NCI-H1436 treated with DMSO at 0.1 percent for 48 hours (cell line): ENCODE measurements at regions not wholly inside any gene's neighbourhood (a gene's known extent, or its start where the extent isn't known, plus 50 kb on each side); places are given as distances from the start of the nearest gene placed in this dataset.
"Not testable (repeated sequence)": the region's sequence is repeated elsewhere in the genome, so short reads cannot be mapped to it uniquely, and the experiment has no call there.

Experiments used
- DNase-seq: peaks from one replicate; lab custom pipeline; 2025; lab: John Stamatoyannopoulos, UW

GRCh38 chr6:133114973-133115372 lies 126.2 kb upstream of the EYA4 start:
- DNase-seq: no peak

DNA sequence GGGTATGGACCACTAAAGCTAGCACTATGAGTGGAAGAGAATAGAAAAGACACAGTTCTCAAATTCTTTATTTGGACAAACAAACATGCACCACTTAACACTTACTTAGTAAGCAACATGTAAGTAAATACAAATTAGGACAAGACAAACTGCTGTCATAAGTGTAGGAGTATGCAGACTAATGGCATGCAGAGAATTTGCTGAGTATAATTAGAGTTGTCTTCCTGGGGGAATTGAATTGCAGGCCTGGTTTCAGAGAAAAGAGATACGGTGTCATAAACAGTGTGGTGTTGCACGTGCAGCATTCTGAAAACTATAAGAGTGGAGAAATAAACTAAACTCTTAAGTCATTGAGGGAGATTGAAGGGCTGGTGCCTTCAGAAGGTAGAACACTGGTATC lies 125.2 kb upstream of the EYA4 start:
- DNase-seq: no peak

DNA sequence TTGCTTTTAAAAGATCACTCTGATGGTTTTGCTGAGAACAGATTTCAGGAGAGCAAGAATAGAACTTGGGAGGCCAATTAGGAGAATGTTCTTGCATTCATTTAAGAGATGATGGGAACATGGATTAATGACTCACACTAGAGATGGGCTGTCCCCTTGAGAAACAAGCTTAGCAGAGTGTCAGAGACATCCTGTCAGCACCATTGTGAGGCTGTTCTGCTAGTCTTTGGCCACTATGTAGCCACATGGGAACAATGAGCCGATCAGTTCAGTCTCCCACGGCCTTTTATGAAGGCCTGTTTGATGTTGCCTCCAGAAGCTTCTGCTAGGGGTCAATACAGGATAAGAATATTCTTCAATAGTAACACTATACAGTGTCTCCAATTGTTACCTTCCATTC lies 113.0 kb upstream of the EYA4 start:
- no peak for DNase-seq

GRCh38 chr6:133129556-133129955 lies 111.6 kb upstream of the EYA4 start:
- no peak for DNase-seq

GRCh38 chr6:133130863-133131262 lies 110.3 kb upstream of the EYA4 start:
- DNase-seq: no peak

- peak; percentile 6 for DNase-seq
Observed at GRCh38 chr6:133131621-133132465, 109.3 kb upstream of the EYA4 start.

DNA sequence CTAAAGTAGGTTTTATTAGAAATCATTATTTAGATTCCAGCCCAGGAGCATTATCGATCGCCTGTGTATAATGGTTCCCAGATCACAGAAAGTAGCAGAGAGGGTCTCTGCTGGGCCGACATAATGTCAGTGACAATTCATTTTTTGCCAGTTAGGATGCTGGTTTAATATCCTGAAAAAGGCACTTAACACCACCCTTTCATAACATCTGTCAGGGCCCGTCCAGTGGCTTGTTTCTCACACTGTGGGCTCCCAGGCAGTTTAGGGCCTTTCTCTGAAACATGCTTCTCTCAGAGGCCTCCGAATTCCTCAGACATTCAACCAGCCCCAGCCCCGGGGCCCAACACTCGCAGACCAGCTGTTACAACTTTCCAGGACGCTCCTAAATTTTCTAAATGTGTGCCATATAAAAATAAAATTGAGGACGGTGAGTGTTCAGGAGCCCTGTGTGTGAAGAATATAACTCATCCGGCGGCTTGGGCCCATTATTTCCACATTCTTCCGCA lies 108.6 kb upstream of the EYA4 start:
- DNase-seq: no peak

DNA sequence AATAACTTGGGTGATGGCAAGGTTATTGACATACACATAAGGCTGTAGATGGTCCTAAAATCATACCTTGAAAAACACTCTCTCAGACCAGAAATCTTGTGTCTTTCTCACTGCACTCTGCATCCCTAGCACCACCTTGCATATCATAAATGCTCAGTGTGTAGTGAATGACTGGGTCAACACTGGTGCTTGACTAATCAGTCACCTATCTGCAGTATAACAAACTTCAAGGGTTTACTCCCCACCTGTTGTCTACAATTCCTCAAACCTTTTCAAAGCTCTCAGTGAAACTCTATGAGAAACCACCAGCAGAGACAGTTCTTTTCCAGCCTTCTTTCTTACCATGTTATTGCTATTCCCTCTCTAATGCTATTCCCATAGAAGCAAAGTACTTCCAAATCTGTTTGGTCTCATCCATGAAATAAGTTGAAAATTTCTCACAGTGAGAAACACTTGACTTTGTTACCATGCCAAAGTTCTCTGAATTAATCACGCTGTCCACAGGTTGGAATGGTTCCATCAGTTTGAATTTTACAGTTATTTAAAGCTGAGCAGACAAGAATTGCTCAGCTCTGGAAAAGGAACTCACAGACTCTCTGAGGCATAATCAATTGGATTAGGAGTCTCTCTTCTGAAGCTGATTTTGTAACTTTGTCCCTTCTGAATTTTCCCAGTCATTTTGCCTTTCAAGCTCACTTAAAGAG lies 104.8 kb upstream of the EYA4 start:
- no peak for DNase-seq

DNA sequence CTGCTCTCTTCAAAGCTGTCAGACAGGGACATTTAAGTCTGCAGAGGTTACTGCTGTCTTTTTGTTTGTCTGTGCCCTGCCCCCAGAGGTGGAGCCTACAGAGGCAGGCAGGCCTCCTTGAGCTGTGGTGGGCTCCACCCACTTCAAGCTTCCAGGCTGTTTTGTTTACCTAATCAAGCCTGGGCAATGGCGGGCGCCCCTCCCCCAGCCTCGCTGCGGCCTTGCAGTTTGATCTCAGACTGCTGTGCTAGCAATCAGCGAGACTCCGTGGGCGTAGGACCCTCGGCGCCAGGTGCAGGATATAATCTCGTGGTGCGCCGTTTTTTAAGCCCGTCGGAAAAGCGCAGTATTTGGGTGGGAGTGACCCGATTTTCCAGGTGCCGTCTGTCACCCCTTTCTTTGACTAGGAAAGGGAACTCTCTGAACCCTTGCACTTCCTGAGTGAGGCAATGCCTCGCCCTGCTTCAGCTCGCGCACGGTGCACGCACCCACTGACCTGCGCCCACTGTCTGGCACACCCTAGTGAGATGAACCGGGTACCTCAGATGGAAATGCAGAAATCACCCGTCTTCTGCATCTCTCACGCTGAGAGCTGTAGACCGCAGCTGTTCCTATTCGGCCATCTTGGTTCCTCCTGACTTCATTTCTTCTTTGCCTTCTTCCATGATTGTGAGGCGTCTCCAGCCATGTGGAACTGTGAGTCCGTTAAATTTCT lies 93.5 kb upstream of the EYA4 start:
- DNase-seq: not testable (repeated sequence)

GRCh38 chr6:133156689-133157088 lies 84.5 kb upstream of the EYA4 start:
- no peak for DNase-seq

DNA sequence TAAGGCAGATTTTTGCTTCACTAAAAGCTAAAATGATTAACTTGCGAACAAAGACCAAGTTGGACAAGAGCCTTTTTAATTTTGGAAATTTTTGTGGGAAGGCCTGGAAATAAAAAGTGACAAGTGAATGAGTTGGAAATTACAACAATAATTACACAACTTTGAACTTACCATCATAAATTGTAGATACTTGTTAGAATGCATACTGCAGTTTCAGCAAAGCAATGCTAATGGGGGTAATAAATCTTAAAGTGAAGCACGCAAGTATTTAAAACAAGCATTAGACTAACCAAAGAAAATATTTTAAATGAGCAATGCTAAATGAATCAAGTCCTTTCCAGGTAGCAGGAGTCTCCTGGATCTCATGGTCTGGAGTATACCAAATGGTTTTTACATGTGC lies 83.2 kb upstream of the EYA4 start:
- DNase-seq: no peak

- no peak for DNase-seq
Observed at GRCh38 chr6:133159255-133159795, 81.8 kb upstream of the EYA4 start.

DNA sequence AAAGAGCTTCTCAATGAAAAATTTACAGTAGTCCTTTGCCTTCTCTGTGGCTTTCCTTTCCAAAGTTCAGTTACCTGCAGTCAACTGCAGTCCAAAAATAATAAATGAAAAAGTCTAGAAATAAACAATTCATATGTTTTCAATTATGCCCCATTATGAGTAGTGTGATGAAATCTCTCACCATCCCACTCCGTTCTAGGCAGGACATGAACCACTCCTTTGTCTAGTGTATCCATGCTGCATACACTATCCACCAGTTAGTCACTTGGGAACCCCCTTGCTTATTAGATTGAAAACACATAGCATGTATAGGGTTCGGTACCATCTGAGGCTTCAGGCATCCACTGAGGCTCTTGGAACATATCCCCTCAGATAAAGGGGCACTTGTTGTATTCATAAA lies 80.6 kb upstream of the EYA4 start:
- no peak for DNase-seq

- DNase-seq: no peak
Observed at GRCh38 chr6:133165235-133165634, 75.9 kb upstream of the EYA4 start.

DNA sequence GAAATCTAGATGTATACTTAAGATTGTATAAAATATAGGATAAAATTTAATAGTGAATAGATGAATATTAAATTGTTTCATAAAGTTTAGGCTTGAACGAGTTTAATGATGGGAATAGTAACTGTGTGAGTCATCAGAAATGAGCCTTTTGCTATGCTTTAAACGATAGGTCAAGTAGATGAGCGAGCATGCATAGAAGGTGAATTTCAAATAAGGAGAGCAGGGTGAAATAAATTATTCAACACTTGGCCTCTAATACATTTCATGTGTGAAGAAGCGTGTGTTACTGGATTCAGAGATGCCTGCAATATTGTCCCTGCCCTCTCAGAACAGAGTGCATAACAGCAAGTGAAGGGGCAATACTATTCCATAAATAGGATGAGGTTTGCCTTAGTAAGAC lies 74.4 kb upstream of the EYA4 start:
- DNase-seq: no peak

DNA sequence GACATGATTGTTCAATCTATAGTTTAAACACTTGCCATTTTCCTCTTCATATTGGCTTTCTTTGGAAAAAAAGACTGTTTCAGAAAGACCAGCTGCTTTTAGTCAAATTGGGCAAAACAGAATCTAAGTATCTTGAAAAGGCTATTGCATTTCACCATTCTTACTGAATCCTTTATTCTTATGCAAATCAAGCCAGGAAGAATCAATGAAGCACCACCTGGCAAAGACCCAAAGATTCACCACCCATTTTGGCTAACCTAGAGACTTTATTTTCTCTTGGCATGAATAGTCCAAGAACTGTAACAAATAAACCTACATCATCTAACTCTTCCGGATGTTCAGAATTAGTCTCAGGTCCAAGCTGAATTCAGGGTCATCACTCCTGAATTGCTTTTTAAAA lies 71.3 kb upstream of the EYA4 start:
- no peak for DNase-seq

- DNase-seq: no peak
Observed at GRCh38 chr6:133170602-133171001, 70.6 kb upstream of the EYA4 start.

DNA sequence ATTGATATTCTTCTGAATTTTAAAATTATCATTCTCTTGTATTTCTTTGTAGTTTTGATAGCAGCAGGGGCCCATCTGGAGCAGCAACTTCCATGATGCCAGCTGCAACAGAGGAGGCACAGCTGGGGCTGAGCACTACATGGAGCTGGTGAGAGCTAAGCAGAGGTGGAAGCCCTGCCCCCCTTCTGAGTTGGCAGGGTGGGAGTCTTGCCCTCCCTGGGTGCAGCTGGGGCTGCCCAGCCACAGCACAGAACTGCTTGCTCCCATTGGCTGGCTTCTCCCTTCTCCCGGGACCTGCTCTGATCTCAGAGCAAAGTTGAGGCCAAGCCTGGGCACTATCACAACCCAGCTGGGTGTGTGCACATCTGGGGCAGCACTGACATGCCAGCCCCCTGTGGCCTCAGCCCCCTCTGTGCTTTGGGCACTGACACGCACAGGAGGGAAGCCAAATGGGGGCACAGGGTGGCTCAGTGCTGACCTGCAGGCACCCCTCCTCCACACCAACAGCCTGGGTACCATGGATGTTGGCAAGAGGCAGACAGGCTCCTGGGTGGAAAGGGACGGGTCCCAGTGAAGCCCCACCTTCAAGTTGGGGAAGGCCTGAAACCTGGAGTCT lies 69.1 kb upstream of the EYA4 start:
- DNase-seq: no peak

GRCh38 chr6:133173276-133173675 lies 67.9 kb upstream of the EYA4 start:
- no peak for DNase-seq

DNA sequence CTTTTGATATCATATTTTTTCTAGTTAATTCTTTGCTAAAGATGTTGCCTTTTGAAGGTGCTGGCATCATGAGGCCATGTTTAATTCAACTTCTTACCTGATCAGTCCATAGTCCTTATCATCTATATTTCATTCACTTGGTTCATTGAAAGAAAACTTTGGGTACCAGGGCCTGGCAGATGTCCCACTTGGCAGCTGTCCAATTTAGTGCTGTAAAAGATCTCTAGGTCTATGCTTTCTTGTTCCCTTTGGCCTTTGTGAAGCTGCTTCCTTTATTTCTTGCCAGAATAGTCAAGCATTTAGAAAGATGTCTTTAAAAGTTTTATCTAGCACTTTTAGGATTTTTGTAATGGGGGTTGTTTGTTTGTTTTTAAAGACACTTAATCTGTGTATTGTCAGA lies 61.7 kb upstream of the EYA4 start:
- DNase-seq: no peak

- no peak for DNase-seq
Observed at GRCh38 chr6:133183691-133184090, 57.5 kb upstream of the EYA4 start.

DNA sequence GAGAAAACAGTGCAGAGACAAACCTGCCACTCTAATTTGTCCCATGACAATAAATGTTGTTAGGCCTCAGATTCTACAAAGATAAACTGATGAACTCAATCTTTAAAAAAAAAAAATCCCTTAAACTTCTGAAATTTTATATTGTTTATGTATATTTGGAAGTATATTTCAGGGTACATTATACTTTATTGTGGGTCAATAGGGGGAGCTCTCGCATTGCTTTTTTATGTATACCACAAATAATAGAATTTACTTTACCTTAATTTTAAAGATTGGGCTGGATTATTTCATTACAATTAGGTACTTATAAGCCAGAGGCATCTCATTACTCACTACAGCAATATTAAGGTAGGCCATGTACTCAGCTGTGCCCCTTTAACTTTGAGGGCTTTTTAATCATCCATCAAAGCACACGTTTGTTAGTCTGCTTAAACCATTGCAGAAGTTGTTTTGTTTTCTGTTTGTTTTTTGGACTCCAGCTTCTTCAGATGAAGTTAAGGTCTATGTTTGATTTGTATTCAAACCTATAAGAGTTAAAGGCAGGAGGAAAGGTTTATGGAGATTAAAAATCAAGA lies 56.3 kb upstream of the EYA4 start:
- DNase-seq: no peak
